T-helper 2 cell (primary cell): ENCODE measurements at regions not wholly inside any gene's neighbourhood (a gene's known extent, or its start where the extent isn't known, plus 50 kb on each side); places are given as distances from the start of the nearest gene placed in this dataset.
"Not testable (repeated sequence)": the region's sequence is repeated elsewhere in the genome, so short reads cannot be mapped to it uniquely, and the experiment has no call there.

Experiments used
- DNase-seq, 5 experiments: peaks; one replicate each; pipeline versions ENCODE4 v3.0.0 to v3.0.0-alpha.2; 2012 to 2022

- DNase-seq: no peak
Measured at GRCh38 chr5:124210111-124210910, 536.1 kb downstream of the ZNF608 start.

GRCh38 chr5:124207118-124207517 lies 539.3 kb downstream of the ZNF608 start:
- no peak for DNase-seq

- DNase-seq: no peak
Measured at GRCh38 chr5:124206540-124206939, 539.9 kb downstream of the ZNF608 start.

- no peak for DNase-seq
Measured at GRCh38 chr5:124203303-124203702, 543.1 kb downstream of the ZNF608 start.

GRCh38 chr5:124200381-124200780 lies 546.1 kb downstream of the ZNF608 start:
- DNase-seq: no peak

- DNase-seq: no peak
Measured at GRCh38 chr5:124199893-124200292, 546.5 kb downstream of the ZNF608 start.

GRCh38 chr5:124195411-124195810 lies 551.0 kb downstream of the ZNF608 start:
- DNase-seq: no peak

- DNase-seq: no peak
Measured at GRCh38 chr5:124194282-124194681, 552.2 kb downstream of the ZNF608 start.

GRCh38 chr5:124193371-124193789 lies 553.1 kb downstream of the ZNF608 start:
- DNase-seq: no peak

GRCh38 chr5:124192716-124193115 lies 553.7 kb downstream of the ZNF608 start:
- DNase-seq: no peak

- no peak for DNase-seq
Measured at GRCh38 chr5:124185716-124186115, 560.7 kb downstream of the ZNF608 start.

GRCh38 chr5:124182133-124182532 lies 564.3 kb downstream of the ZNF608 start:
- DNase-seq: no peak

GRCh38 chr5:124180875-124181461 lies 565.5 kb downstream of the ZNF608 start:
- DNase-seq: no peak

- no peak for DNase-seq
Measured at GRCh38 chr5:124180299-124180874, 566.1 kb downstream of the ZNF608 start.

- DNase-seq: no peak
Measured at GRCh38 chr5:124179819-124180218, 566.6 kb downstream of the ZNF608 start.

GRCh38 chr5:124178050-124178449 lies 568.4 kb downstream of the ZNF608 start:
- DNase-seq: no peak

- DNase-seq: no peak
Measured at GRCh38 chr5:124176692-124177091, 569.7 kb downstream of the ZNF608 start.

- no peak for DNase-seq
Measured at GRCh38 chr5:124173386-124173785, 573.1 kb downstream of the ZNF608 start.

GRCh38 chr5:124172389-124173003 lies 573.9 kb downstream of the ZNF608 start:
- DNase-seq: no peak

- not testable (repeated sequence) for DNase-seq
Measured at GRCh38 chr5:124168093-124168492, 578.3 kb downstream of the ZNF608 start.

- DNase-seq: peak in 1 of 5 experiments; percentile 24
Measured at GRCh38 chr5:124162767-124163532, 583.5 kb downstream of the ZNF608 start.

- no peak for DNase-seq
Measured at GRCh38 chr5:124161266-124161665, 585.2 kb downstream of the ZNF608 start.

- no peak for DNase-seq
Measured at GRCh38 chr5:124160265-124160664, 586.2 kb downstream of the ZNF608 start.
